ENCODE measurements at regions not wholly inside any gene's neighbourhood (a gene's known extent, or its start where the extent isn't known, plus 50 kb on each side); places are given as distances from the start of the nearest gene placed in this dataset.
"Not testable (repeated sequence)": the region's sequence is repeated elsewhere in the genome, so short reads cannot be mapped to it uniquely, and the experiment has no call there.

- no peak for DNase-seq (ENCODE audit: low read depth in 1 of 2, low spot score in 1 of 2)
Observed at GRCh38 chr5:158273035-158273434, 414.1 kb upstream of the CLINT1 start.

DNA sequence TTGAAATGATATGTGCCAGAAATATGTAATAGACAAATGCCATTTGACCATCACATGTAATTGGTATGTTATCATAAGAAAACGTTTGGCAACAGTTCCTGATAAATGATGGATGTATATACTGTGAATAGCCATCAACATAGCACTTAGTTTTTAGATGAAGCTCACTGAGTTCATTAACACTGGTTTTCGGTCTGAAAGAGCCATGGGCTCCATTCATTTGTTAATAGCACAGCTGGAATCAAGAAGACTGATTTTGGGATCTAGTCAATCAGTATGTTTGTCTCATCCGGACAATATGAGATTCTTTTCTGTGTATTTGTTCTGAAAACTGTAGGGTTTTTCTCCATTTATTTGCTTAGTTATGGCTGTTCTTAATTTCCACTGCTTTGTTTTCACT lies 413.5 kb upstream of the CLINT1 start:
- no peak for DNase-seq (ENCODE audit: low read depth in 1 of 2, low spot score in 1 of 2)

- DNase-seq (ENCODE audit: low read depth in 1 of 2, low spot score in 1 of 2): no peak
Observed at GRCh38 chr5:158270996-158271554, 412.1 kb upstream of the CLINT1 start.

DNA sequence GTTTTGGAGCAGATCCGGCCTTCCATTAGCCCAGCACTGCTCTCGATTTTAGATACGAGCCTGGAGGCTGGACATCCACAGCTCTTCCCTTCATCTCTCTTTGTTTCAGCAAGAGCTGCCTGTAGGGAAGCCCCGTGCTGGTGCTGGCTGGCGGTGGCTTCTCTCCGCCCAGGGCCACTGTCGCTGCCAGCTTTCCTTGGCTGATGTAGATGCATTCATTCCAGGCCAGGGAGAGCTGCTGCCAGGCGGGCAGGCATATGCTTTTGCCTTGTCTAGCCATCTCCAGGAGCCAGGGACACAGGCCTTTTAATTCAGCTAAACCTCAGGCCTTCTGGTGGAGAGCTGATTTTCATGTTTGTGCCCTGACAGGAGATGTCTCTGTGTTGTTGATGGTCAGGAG lies 409.3 kb upstream of the CLINT1 start:
- no peak for DNase-seq (ENCODE audit: low read depth in 1 of 2, low spot score in 1 of 2)

- DNase-seq (ENCODE audit: low read depth in 1 of 2, low spot score in 1 of 2): no peak
Observed at GRCh38 chr5:158267228-158267627, 408.3 kb upstream of the CLINT1 start.

GRCh38 chr5:158265931-158266700 lies 407.2 kb upstream of the CLINT1 start:
- no peak for DNase-seq (ENCODE audit: low read depth in 1 of 2, low spot score in 1 of 2)

DNA sequence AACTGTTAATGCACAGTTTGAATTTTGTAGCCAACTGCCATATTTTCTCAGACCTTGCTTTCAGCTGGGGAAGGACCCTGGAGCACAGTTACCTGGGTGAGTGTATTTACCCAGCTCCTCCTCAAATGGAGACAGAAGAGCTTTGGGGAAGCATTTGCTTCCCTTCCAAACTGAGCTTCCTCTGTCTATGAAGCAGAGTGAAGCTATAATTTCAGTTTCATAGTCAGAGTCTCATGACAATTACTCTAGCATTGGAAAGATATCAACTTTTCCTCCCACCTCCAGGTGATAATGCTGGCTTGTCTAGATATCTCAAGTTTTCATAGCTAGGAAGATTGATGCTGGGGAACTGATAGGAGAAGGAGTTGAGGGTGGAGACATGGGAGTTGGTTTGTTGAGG lies 406.4 kb upstream of the CLINT1 start:
- DNase-seq (ENCODE audit: low read depth in 1 of 2, low spot score in 1 of 2): no peak

GRCh38 chr5:158264264-158264663 lies 405.3 kb upstream of the CLINT1 start:
- DNase-seq (ENCODE audit: low read depth in 1 of 2, low spot score in 1 of 2): no peak

- DNase-seq (ENCODE audit: low read depth in 1 of 2, low spot score in 1 of 2): no peak
Observed at GRCh38 chr5:158261674-158262367, 402.9 kb upstream of the CLINT1 start.

DNA sequence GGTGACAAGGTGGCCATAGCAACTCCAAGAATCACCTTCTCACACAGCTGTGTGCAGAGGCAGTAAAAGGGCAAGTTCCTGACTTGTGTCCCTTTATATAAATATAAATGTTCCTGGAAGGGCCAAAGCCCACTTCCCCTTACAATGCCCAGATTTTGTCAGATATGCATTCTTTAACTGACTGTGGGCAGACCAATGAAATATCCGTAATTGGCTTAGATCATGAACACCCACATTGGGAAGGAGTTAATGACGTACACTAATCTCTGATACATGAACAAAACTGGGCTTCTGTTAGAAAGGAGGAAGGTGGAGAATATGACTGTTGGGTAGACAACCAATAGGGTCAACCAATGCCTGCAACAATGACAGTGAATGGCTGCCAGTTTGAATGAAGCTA lies 397.2 kb upstream of the CLINT1 start:
- DNase-seq (ENCODE audit: low read depth in 1 of 2, low spot score in 1 of 2): no peak

DNA sequence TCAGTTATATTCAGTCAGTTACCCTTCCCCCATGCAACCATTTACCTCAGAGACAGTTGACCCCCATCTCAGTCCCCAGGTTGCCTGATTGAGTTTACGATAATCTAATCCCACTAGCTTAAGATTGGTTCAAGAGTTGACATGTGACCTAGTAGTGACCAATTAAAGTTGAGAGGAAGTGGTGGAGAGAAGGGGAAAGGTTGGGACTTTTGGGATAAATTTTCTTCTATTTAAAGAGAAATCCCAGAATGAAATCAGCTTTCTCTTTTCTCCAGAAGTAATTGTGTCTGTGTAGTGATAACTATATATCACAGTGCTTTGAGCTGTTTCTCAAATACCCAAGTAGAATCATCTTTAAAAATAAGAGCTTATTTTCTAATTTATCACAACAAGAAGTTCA lies 396.7 kb upstream of the CLINT1 start:
- no peak for DNase-seq (ENCODE audit: low read depth in 1 of 2, low spot score in 1 of 2)

GRCh38 chr5:158246661-158247060 lies 387.7 kb upstream of the CLINT1 start:
- DNase-seq (ENCODE audit: low read depth in 1 of 2, low spot score in 1 of 2): no peak

- no peak for DNase-seq (ENCODE audit: low read depth in 1 of 2, low spot score in 1 of 2)
Observed at GRCh38 chr5:158245513-158245912, 386.6 kb upstream of the CLINT1 start.

GRCh38 chr5:158244882-158245281 lies 385.9 kb upstream of the CLINT1 start:
- DNase-seq (ENCODE audit: low read depth in 1 of 2, low spot score in 1 of 2): no peak

- DNase-seq (ENCODE audit: low read depth in 1 of 2, low spot score in 1 of 2): no peak
Observed at GRCh38 chr5:158236511-158237335, 377.8 kb upstream of the CLINT1 start.

- no peak for DNase-seq (ENCODE audit: low read depth in 1 of 2, low spot score in 1 of 2)
Observed at GRCh38 chr5:158235159-158235547, 376.2 kb upstream of the CLINT1 start.

GRCh38 chr5:158234323-158235158 lies 375.6 kb upstream of the CLINT1 start:
- DNase-seq (ENCODE audit: low read depth in 1 of 2, low spot score in 1 of 2): no peak

GRCh38 chr5:158233735-158234322 lies 374.9 kb upstream of the CLINT1 start:
- DNase-seq (ENCODE audit: low read depth in 1 of 2, low spot score in 1 of 2): no peak

GRCh38 chr5:158227314-158227713 lies 368.4 kb upstream of the CLINT1 start:
- not testable (repeated sequence) for DNase-seq (ENCODE audit: low read depth in 1 of 2, low spot score in 1 of 2)

DNA sequence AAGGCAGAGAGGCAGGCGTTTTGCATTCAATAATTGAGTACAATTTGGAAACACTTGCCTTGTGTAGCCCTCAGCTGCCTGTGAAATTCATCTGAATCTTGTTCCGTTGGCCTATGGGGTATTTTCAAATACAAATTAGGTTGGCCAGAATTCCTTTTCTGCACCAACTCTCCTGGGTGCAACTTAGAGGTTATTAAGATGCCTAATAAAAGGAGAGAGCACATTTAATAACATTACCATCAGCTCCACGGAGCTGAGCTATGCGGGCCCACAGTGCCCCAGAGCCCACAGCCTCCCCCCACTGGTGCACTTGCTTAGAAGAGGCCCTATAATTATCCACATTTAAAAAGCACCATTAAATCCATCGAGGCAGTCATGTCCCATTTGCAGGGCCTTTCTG lies 367.6 kb upstream of the CLINT1 start:
- no peak for DNase-seq (ENCODE audit: low read depth in 1 of 2, low spot score in 1 of 2)
